GM19238 (cell line): ENCODE measurements at regions not wholly inside any gene's neighbourhood (a gene's known extent, or its start where the extent isn't known, plus 50 kb on each side); places are given as distances from the start of the nearest gene placed in this dataset.

Experiments
- DNase-seq: peaks from one replicate; pipeline ENCODE4 v3.0.0; 2011; ENCODE audit warnings: low spot score; ENCODE audit not compliant: insufficient read length

DNA sequence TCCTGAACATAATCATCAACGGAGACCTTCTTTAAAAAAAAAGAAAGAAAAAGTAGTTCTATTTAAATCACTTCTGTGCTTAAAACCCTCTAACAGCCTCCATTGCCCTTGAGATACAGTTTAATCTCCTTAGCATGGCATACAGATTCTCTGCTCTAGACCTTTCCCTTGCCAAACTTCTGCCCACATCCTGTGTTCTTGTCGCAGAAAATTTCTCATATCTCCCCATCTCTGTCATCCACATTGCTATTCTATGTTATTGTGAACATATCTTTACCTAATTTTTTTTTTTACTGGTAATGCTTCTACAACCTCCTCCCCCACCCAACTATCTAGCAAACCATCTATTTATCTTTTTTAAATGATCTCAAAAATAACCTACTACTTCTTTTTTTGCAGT is 135.7 kb upstream of the PROX1 start:
- DNase-seq, result no peak

DNA sequence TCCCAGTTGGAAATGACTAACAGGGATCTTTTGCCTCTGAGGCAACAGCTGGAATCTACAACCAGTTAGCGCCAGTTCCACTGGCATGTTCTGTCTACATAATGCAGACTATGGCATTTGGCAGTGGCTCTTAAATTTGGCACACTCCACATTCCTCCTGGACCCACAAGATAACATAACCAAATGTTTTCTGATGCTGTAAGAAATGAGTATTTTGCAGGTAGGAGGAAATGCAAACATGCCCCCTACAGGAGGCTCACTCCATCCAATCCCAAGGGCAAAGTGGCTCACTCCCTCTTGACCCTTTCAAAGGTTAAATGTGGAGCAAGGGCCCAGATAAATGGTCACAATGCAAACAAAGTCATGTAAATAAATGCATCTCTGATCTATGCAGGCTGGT is 129.2 kb upstream of the PROX1 start:
- no peak for DNase-seq

DNA sequence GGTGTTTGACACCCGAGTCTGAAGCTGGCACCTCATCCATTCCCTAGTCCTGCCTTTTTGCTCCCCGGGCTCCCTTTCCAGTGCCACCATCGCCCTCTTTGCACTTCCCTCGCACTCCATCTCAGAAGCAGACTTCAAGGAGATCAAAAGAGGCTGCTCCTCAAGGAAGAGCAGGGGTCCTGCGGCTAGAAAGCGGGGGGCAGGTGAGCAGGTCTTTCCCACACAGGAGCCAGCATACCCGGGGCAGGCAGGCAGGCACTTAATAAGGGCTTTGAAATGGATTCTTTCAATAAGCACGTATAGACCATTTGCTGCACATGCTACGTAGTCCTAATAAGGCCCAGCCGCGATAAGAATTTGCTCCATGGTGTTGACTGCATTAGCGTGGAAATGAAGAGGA is 125.9 kb upstream of the PROX1 start:
- DNase-seq, result no peak

DNA sequence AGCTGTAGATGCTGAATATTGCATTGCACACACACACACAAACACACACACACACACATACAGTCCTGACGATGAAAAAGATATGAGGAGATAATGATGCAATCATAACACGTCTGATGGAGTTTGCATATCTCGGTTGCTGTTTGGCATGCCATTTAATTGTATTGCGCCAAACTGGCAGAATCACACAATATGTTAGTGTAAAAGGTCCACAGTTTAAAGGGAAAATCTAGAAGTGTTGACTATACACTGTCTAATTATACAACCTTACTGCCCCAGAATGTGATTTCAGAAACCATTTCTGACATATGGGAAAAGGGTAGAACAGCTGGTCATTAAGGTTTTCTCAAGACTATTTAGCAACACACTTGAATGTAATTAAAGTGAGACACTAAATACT is 123.7 kb upstream of the PROX1 start:
- DNase-seq, result no peak

DNA sequence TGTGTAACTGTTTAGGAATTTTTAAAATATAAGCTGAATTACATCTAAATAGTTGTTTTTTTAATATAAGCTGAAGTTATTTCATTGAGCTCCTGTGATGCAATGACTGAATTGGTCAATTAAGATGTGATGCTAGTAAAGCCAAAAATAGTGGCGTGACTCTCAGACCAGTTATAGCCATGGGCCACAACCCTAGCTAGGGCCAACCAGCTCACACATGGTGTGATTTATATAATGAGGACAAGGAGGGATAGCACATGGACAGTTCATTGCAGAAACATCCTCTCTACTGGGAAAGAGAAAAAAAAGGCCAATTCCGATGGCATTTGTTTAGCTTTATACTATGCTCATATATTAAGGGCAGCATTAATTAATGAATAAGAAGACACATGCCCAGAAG is 119.3 kb upstream of the PROX1 start:
- DNase-seq, result no peak

DNA sequence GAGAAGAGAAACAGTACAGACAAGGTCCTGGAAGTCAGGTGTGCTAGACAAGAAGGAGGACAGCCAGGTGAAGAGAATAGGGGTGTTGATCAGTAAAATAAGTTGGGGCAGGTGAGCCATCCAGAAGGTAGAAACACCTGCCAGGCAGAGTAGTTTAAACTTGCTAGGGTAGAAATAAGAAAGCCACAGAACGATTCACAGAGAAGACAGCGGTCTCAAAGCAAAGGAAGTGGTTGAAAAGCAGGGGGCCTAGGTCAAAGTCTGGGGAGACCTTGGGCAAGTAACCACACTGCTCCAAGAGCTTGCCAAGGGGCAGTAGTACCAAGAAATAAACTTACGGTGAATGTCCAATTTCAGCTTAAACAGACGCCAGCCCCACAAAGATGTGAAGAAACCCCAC is 116.6 kb upstream of the PROX1 start:
- DNase-seq, result no peak

DNA sequence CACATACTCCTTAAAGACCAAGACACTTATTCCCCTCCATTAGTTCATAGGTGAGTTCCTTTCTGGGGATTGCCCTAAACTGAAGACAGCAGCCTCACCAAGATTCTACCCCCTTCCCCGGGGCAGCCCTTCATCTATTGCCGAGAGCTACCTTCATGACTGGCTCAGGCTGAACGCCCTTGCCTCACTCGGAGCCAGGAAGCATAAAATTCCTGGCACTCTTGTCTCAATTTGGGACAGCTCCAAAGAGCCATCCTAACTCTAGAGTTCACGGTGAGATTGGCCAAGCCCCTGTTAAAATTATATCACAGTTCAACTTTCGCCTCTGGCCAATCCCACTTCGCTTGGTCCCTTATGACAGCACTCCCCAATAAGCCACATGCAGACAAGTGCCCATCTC is 113.0 kb upstream of the PROX1 start:
- no peak for DNase-seq

DNA sequence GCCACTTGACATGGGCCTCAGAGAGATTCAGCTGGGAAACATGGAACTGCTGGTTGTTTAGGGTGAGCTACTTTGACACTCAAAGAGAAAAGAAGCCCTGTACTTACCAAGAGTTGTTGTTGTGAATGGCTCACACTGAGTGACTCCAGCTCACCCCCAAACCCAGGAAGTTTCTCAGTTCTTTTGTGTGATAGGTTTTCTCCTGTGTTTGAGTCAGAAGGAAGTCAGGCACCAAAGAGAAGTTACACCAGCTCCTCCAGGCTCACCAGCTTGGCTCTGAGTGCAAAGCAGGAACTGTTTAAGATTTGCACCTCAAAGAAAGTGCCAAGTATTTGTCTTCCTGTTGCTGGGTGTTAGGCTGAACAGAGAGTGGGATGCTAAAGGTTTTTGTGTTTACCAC is 111.2 kb upstream of the PROX1 start:
- no peak for DNase-seq

DNA sequence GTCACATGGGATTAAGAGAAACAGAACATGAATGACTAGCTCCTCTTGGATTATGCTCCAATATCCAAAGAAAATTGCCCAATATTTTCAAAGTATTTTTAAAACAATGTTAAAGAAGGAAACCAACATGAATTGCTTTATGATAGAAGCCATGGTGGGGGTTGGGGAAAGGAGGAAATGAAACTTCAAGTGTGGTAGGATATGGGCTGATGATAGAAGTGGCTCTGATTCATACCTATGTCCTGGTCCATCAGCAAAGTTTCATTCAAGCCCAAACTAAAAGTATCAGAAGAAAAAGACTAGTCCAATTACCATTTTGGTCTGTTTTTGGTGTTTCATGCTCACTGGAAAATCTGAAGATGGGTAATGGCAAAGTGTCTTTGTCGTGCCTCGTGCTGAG is 104.2 kb upstream of the PROX1 start:
- no peak for DNase-seq

DNA sequence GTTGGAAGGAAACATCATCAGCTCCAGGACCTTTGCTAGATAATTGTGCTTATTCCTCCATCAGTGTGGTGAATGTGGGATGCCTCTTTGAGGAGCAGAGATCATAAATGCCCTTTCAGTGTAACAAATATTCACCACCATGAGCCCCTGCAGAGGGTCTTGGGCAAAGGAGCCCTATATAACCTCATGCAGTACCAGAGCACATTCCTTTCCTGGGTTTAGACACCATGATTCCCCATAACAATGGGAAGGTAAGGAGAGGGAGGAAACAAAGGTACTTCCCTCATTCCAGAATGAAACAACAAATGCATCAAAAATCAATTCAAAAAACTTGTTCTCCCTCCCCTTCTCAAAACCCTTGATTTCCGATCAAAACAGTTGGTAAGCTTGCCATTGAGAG is 103.4 kb upstream of the PROX1 start:
- no peak for DNase-seq

DNA sequence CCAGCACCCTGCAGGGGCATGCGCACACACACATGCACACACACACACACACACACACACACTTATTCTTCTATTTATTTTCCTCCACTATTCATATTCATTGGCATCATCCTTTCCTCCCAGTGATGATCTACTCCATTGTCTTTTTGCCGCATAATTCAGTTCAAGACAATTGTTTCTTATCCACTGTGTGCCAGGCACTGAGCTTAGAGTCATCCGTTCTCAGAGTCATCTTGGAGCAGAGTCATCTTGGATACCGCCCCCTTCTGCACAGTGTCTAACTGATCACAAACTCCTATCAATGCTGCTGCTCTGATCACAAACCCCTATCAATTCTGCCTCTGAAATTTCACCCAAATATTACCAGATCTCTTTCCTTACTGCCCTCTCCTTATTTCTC is 102.8 kb upstream of the PROX1 start:
- DNase-seq, result no peak

DNA sequence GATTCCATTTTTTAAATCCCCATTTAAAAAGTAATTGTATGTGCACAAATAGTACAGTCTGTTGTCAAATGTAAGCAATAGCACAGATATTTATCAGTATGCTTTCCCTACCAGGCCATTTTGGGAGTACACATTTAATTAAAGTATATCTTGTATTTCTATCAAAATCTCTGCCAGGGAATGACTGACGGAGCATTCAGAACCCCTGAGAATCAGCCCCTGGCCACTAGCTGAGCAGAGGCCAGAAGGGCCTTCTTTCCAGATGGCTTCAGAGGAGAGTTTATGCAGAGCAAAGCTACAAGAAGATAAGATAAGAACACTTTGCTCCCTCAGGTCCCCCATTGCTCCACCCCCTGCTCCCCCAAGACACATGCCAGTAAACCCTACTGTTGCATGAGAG is 99.9 kb upstream of the PROX1 start:
- no peak for DNase-seq

DNA sequence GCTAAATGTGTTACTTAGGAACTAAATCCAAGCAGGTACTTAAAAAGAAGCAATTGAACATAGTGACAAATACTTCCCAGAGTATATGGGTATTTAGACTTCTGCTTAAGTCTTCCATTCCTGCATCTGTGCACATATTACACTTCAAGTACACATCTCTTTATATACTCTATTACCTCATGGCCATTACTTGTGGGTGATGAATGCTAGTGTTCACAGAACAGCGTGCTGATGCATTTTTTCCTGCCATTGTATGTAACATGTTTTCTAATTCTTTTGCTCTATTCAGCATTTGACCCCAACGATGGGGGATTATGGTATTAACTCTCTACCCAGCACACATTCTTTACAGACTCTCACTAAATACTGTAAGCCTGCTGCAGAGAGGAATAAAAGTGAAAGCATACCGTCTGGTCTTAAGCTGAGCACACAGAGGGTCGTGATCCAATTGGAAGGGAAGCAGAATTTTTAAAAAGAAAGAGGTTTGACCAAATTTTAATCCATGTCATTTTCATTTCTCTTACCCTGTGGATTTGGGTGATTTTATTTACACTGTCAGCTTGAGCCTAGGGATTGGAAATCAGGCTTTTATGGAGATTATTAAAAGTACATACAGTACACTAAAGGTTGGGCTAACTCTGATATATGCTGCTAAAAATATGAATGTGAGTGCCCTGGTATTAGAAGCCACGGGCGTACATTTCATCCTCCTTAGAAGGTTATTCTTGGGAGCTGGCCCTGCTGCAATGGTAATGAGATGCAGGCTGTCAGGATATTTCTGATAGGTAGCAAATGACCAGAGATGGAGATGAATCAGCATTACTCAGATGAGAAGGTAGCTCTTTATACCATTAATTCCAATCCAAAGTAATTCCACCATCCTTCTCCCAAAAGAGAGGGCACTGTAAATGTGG is 95.5 kb upstream of the PROX1 start:
- no peak for DNase-seq

DNA sequence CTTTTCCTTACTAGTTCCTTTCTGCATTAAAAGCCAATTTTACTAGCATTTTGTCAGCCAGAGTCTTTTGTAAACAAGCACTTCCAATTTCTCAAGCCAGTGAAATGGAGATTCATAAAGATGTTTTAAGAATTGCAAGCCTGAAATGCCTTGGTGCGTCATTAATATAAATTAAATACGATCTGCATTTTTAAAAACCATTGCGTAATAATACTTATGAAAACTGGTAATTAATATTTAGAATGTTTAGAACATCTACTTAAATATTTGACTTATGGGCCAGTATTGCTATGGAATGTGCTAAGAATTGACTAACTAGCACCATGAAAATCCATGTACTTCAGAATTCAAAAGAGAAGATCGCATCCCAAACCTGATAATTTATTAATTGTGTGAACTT is 89.1 kb upstream of the PROX1 start:
- DNase-seq, result no peak

DNA sequence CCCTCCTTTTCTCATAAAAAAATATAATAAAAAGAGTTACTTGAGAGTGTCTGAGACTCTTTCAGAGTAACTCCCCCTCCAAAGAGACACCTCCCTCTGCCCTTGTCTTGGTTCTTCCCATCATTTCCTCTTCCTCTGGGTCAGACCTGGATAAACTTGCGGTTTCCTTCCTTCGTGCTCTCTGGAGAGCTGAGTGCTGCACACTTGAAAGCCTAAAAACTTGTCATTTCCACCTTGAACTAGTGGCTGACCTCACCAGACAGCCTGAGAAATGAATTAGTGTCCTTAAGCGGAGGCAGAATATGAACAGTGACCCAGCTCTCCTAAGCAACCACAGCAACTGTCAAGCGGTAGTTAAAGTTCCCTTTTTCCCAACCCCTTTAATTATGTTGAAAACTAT is 88.4 kb upstream of the PROX1 start:
- DNase-seq, result no peak

DNA sequence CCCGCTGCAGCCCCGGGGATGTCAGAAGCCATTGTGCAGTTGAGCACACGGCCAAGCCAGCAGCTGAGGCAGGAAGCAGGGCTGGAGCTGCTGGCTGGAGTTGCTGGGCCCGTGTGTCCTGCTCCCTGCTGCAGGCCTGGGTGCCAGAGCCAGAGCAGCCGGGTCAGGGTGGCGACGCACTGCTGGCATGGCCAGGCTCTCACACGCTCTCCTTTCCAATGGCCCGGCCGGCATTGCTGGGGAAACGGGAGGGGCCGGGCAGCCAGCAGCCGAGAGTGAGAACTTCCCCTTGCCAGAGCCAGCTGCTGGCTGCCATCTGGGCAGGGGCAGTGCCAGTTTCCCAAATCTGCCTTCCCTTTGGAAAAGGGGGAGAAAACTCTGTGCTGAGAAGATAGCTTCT is 82.4 kb upstream of the PROX1 start:
- DNase-seq, result no peak

DNA sequence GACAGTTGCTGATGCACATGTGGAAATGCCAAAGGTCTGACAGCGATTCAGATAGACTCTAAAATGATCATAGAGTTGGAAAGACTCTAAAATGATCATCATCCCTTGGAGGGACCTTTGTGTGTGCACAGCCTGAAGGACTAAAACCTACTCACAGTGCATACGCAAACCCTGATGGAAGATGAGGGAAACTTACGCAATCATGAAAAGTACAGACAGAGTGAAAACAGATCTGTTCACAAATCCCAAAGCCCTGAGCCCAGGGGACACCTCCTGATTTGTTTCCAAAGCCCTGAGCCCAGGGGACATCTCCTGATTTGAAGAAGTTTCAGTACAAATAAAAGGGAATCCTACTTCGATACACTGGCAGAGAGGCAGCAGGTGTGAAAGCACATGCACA is 79.3 kb upstream of the PROX1 start:
- DNase-seq, result no peak

DNA sequence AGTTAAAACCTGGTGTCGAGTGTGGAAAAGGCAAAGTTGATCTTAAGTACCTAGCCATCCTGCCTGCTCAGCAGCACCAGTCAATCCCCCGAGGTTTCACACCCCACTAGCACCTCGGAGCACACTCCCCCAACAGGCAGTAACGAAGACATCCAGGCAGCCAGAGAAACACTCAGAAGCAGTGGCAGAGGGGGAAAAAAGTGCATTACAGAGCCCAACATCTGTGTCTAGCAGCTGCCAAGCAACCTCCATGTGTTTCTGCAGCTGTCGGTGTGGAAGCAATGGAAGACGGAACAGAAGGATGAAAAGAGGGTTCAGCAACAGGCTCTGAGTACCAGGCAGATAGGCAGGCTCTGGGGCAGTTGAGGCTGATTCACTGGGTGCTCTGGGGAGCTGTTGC is 73.4 kb upstream of the PROX1 start:
- no peak for DNase-seq

DNA sequence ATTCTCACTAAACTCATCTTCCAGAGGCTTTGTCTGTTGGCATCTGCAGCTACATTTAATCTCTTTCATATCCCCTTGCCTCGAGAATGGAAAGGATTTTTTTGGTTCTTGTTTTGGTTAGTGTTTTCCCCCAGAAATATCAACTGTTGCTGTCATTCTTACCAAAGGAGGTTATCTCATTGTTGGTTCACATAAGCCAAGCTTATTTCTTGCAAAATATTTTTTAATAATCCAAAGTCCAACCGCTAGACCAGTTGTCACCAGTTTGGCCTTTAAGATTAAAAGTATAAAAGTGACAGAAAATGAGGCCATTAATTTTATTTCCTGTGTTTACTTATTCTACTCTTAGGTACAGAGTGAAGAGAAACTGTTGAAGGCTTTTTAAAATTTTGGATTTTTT is 66.5 kb upstream of the PROX1 start:
- no peak for DNase-seq

DNA sequence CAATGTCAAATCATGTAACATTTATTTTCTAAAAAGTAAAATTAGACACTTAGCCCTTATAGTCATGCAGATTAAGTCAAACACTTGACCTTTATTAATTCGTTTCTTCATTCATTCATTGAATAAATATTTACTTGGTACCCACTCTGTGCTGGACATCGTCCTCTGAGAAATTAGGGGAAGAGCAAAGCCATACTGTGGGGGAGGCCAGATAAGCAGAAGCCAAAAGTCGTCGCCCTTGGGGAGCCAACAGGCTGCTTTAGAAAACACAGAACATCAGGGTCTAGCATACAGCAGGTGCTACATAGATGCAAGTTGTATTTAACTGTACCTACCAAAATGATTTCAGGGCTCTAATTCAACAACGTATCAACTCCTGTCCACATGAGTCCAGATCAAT is 66.1 kb upstream of the PROX1 start:
- no peak for DNase-seq

DNA sequence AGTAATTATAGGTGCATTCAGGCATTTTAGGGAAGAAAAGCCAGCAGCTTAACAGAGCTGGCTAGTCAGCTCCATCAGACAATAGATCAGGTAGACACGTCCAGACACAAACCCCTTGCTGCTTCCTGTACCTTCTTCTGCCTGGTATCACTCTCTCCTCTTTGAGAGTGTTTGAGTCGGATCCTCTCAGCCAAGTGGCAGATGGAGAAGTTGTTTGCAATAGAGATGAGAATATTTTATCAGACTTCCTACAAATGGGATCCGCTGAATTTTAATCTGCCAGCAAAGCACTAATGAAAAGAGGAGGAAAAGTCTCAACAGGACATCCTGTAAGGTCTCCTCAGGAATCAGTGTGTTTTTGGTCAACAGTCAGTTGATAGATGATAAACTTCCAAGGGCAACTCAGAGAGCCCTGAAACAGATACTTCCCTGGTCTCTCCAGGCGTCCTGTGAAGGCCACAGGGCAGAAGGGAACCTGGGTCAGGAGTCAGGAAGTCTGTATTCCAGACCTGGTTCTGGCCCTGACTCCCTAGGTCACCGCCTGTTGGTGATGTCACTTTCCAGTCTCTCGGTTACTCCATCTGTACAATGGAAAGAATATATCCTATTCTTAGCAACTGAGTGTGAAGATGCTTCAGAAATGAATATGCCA is 62.1 kb upstream of the PROX1 start:
- DNase-seq, result no peak

DNA sequence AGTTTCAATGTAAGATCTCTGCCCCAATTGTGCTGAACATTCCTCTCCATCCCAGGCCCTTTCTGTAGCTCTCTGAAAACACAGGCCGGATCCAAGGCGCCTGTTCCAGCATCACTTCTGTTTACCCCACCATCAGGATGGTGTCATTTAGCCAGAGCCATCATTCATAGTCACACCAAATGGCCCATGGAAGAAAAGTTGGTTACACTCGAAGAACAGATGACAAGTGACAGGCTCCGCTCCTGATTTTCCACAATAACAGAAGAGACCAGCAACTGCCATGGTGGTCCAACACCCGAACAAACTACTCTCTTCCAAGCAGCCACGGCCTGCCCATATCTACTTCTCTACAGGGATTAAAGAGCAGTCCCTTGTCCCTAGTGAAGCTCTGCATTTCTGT is 59.9 kb upstream of the PROX1 start:
- no peak for DNase-seq

DNA sequence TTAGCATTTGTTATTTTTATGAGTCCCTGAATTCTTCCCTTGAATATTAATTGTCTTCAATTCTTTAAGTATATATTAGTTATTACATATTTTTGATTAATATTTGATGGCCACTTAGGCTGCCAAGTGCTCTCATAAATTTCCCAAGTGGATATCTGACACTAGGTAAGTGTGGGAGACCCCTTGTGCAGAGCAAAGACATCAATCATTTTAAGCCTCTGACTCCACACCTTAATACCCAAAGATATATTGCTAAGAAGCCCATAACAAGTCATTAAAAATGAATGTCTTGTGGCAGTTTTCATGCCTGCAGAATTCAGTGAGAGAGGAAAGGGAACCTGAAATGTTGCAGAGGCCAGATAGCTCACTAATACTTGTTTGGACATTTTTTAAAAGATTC is 58.4 kb upstream of the PROX1 start:
- no peak for DNase-seq
